Smooth muscle cell (in vitro differentiated cells): ENCODE measurements at regions not wholly inside any gene's neighbourhood (a gene's known extent, or its start where the extent isn't known, plus 50 kb on each side); places are given as distances from the start of the nearest gene placed in this dataset.

ENCODE experiments used
- DNase-seq: peaks from one replicate; lab custom pipeline; 2025; ENCODE audit not compliant: unreplicated experiment; lab: John Stamatoyannopoulos, UW
- H2AFZ ChIP-seq: fragments of 200-600 bp; sonication (generic); 2 replicates; pipeline ENCODE4 v1.6.0; 2016; ENCODE audit warnings: antibody characterized with exemption, low read depth, mild to moderate bottlenecking
- H3F3A ChIP-seq: fragments of 200-600 bp; sonication (generic); 2 replicates; pipeline ENCODE4 v1.6.0; 2017; ENCODE audit warnings: antibody characterized with exemption, low read depth
- H3K27ac ChIP-seq: fragments of 200-600 bp; sonication (generic); 2 replicates; pipeline ENCODE4 v1.5.1; 2016; ENCODE audit warnings: low read depth, mild to moderate bottlenecking
- H3K27me3 ChIP-seq: fragments of 200-600 bp; sonication (generic); 2 replicates; pipeline ENCODE4 v1.6.1; 2016; ENCODE audit warnings: low read depth, mild to moderate bottlenecking
- H3K36me3 ChIP-seq: fragments of 200-600 bp; sonication (generic); 2 replicates; pipeline ENCODE4 v1.5.1; 2016; ENCODE audit warnings: low read depth
- H3K4me1 ChIP-seq: fragments of 200-600 bp; sonication (generic); 2 replicates; pipeline ENCODE4 v1.5.1; 2016; ENCODE audit warnings: low read depth
- H3K4me2 ChIP-seq: fragments of 200-600 bp; sonication (generic); 2 replicates; pipeline ENCODE4 v1.6.0; 2016; ENCODE audit warnings: mild to moderate bottlenecking
- H3K4me3 ChIP-seq: fragments of 200-600 bp; sonication (generic); 2 replicates; pipeline ENCODE4 v1.5.1; 2016; ENCODE audit warnings: mild to moderate bottlenecking
- H3K79me2 ChIP-seq: fragments of 200-600 bp; sonication (generic); 2 replicates; pipeline ENCODE4 v1.6.0; 2016; ENCODE audit warnings: low read depth, mild to moderate bottlenecking
- H3K9ac ChIP-seq: fragments of 200-600 bp; sonication (generic); 2 replicates; pipeline ENCODE4 v1.6.0; 2016; ENCODE audit warnings: low read depth
- H3K9me3 ChIP-seq: fragments of 200-600 bp; sonication (generic); replicated peaks from 2 replicates; pipeline ENCODE4 v1.5.1; 2016; ENCODE audit warnings: low read depth
- H4K20me1 ChIP-seq: fragments of 200-600 bp; sonication (generic); 2 replicates; pipeline ENCODE4 v1.6.0; 2016; ENCODE audit warnings: low read depth
- CTCF ChIP-seq: fragments of 200-600 bp; sonication (generic); IDR thresholded peaks from 2 replicates; pipeline ENCODE4 v1.5.1; 2017; ENCODE audit warnings: borderline replicate concordance, mild to moderate bottlenecking, antibody characterized with exemption; ENCODE audit not compliant: insufficient read depth, poor library complexity, severe bottlenecking
- WGBS: methylation state at CpG from one replicate; pipeline ENCODE4 v1.1.7; 2016; ENCODE audit warnings: low lambda C conversion rate; 5-methylcytosine and 5-hydroxymethylcytosine counted together

- H3K4me3 ChIP-seq = no peak overlapping the region
- peaks cover 26% of the 10 kb centered on the region for H3K4me1 ChIP-seq
- H4K20me1 ChIP-seq = no peaks in the 10 kb centered on the region
- H2AFZ ChIP-seq = no peak overlapping the region
- H3K4me2 ChIP-seq = no peak overlapping the region
- no peaks in the 10 kb centered on the region for H3K36me3 ChIP-seq
- 80% methylated on average over 21 of the region's 21 CpGs for WGBS
- no peaks in the 10 kb centered on the region for H3F3A ChIP-seq
- no peak for TF ChIP-seq CTCF
- H3K9ac ChIP-seq = no peak overlapping the region
- no peak for DNase-seq
- H3K27me3 ChIP-seq = no peaks in the 10 kb centered on the region
- no peaks in the 10 kb centered on the region for H3K79me2 ChIP-seq
- H3K9me3 ChIP-seq = no peaks in the 10 kb centered on the region
- no peak overlapping the region for H3K27ac ChIP-seq
Measured at GRCh38 chr11:70825893-70826540, 426.4 kb downstream of the SHANK2 start.

GRCh38 chr11:70826541-70827335 is 425.6 kb downstream of the SHANK2 start:
- no peaks in the 10 kb centered on the region for H3F3A ChIP-seq
- H3K36me3 ChIP-seq = no peaks in the 10 kb centered on the region
- H3K27ac ChIP-seq = no peak overlapping the region
- no peaks in the 10 kb centered on the region for H3K79me2 ChIP-seq
- H2AFZ ChIP-seq = no peak overlapping the region
- H4K20me1 ChIP-seq = no peaks in the 10 kb centered on the region
- WGBS = 50% methylated on average over 35 of the region's 35 CpGs
- no peak for TF ChIP-seq CTCF
- no peak for DNase-seq
- H3K9me3 ChIP-seq = no peaks in the 10 kb centered on the region
- H3K9ac ChIP-seq = no peak overlapping the region
- no peaks in the 10 kb centered on the region for H3K27me3 ChIP-seq
- no peak overlapping the region for H3K4me3 ChIP-seq
- peaks cover 26% of the 10 kb centered on the region for H3K4me1 ChIP-seq
- H3K4me2 ChIP-seq = peak overlapping the region; percentile 40

- H3K27me3 ChIP-seq = no peaks in the 10 kb centered on the region
- H3K4me2 ChIP-seq = no peak overlapping the region
- whole genome bisulfite sequencing = 97% methylated on average over 20 of the region's 20 CpGs
- H4K20me1 ChIP-seq = no peaks in the 10 kb centered on the region
- no peak for TF ChIP-seq CTCF
- no peak for DNase-seq
- H3K4me1 ChIP-seq = peaks cover 26% of the 10 kb centered on the region
- H3K9ac ChIP-seq = no peak overlapping the region
- no peak overlapping the region for H3K27ac ChIP-seq
- no peaks in the 10 kb centered on the region for H3K36me3 ChIP-seq
- H3K79me2 ChIP-seq = no peaks in the 10 kb centered on the region
- H2AFZ ChIP-seq = no peak overlapping the region
- H3K9me3 ChIP-seq = no peaks in the 10 kb centered on the region
- no peaks in the 10 kb centered on the region for H3F3A ChIP-seq
- no peak overlapping the region for H3K4me3 ChIP-seq
Measured at GRCh38 chr11:70828593-70829082, 423.7 kb downstream of the SHANK2 start.
